ENCODE measurements at regions not wholly inside any gene's neighbourhood (a gene's known extent, or its start where the extent isn't known, plus 50 kb on each side); places are given as distances from the start of the nearest gene placed in this dataset.

DNA sequence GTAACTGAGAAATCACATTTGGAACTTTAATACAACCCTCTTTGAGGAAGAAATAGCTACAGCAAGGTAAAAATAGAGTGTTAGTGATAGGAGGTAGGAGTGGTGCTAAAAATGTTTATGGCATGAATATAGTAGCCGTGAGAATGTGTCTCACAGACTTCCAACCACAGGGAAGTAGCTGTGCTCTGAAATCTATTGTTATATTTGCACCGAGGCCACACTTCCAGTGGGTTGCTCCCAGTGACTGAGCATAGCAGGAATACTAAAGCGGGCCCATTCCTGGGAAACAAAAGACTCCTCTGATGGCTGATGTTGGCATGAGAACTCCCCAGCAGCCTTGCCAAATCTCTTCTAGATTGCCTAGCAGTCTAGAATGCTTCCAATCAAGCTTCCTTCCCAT is 174.1 kb upstream of the PLXNC1 start:
- FAIRE-seq (no peak), DNase-seq (ENCODE audit: low read depth, low spot score) (no peak), ATAC-seq (no peak)
- no TSS peak for BruUV-seq (replicated peaks)
- Histone ChIP-seq H3K27me3 (replicated peaks in 1 of 2; ENCODE audit: control insufficient read depth in 2 of 2, insufficient read depth in 2 of 2, low read length in 1 of 2) (no peaks in the 10 kb centered on the region), H3K27ac (ENCODE audit: control insufficient read depth, insufficient read depth) (no peak overlapping the region), H3K4me2 (ENCODE audit: control insufficient read depth, insufficient read depth) (no peak overlapping the region), H2AFZ (ENCODE audit: control insufficient read depth, low read depth, low read length) (no peak overlapping the region), H3K9ac (ENCODE audit: control insufficient read depth, insufficient read depth, low read length) (no peak overlapping the region), H3K4me1 (ENCODE audit: control insufficient read depth, insufficient read depth, low read length) (no peaks in the 10 kb centered on the region), H4K20me1 (ENCODE audit: control insufficient read depth, insufficient read depth) (no peaks in the 10 kb centered on the region), H3K4me3 (no peak overlapping the region), H3K36me3 (ENCODE audit: control insufficient read depth in 2 of 2, insufficient read depth in 2 of 2, low read length in 1 of 2) (no peaks in the 10 kb centered on the region), H3K9me3 (replicated peaks; ENCODE audit: control insufficient read depth, insufficient read depth, low read length) (no peaks in the 10 kb centered on the region), H3K79me2 (ENCODE audit: control insufficient read depth, insufficient read depth, low read length) (no peaks in the 10 kb centered on the region)
- in situ Hi-C loops (cut with MboI): no loop called here
- RAD21 ChIA-PET (ENCODE audit: unreplicated experiment): no interaction called here
- POLR2A ChIA-PET: no interaction called here
- SMC1A ChIA-PET (ENCODE audit: uncharacterized antibody, unreplicated experiment): interaction anchor here (0.8 to 1.2 kb wide), 2 partner anchors 9 to 13 kb away, joined by 3 read pairs; no protein-coding TSS in a partner anchor
- intact Hi-C loops (cut with micrococcal nuclease; ENCODE audit: unreplicated experiment): no loop called here
- WGBS (ENCODE audit: insufficient coverage, insufficient replicate concordance, low lambda C conversion rate, missing lambda C conversion rate): 47% methylated on average over 3 of the region's 3 CpGs
- TF ChIP-seq SIX5 (IDR thresholded peaks at IDR 0.05; ENCODE audit: low read depth, low read length, severe bottlenecking) (no peak), HDGF (IDR thresholded peaks at IDR 0.05) (no peak)
- CTCF ChIA-PET: interaction anchor here (1.4 kb wide), 1 partner anchor 8 kb away, joined by 4 read pairs; no protein-coding TSS in a partner anchor

- FAIRE-seq (no peak), ATAC-seq (no peak), DNase-seq (ENCODE audit: low read depth, low spot score) (no peak)
- no peaks in the 10 kb centered on the region for H3K9me3 ChIP-seq (replicated peaks; ENCODE audit: control insufficient read depth, insufficient read depth, low read length)
- H3K4me2 ChIP-seq (ENCODE audit: control insufficient read depth, insufficient read depth): no peak overlapping the region
- no peak overlapping the region for H2AFZ ChIP-seq (ENCODE audit: control insufficient read depth, low read depth, low read length)
- no peaks in the 10 kb centered on the region for H3K4me1 ChIP-seq (ENCODE audit: control insufficient read depth, insufficient read depth, low read length)
- ChIA-PET RAD21 (ENCODE audit: unreplicated experiment) (no interaction called here), SMC1A (ENCODE audit: uncharacterized antibody, unreplicated experiment) (no interaction called here), CTCF (interaction anchor here (1.1 kb wide), 1 partner anchor 126 kb away, joined by 3 read pairs; no protein-coding TSS in a partner anchor), POLR2A (no interaction called here)
- no peaks in the 10 kb centered on the region for H4K20me1 ChIP-seq (ENCODE audit: control insufficient read depth, insufficient read depth)
- no peaks in the 10 kb centered on the region for H3K36me3 ChIP-seq (ENCODE audit: control insufficient read depth in 2 of 2, insufficient read depth in 2 of 2, low read length in 1 of 2)
- 0% methylated on average over 2 of the region's 2 CpGs for WGBS (ENCODE audit: insufficient coverage, insufficient replicate concordance, low lambda C conversion rate, missing lambda C conversion rate)
- intact Hi-C loops (cut with micrococcal nuclease; ENCODE audit: unreplicated experiment): loop anchor here (5.0 kb wide), 2 partner anchors 126 to 209 kb away; no protein-coding TSS in a partner anchor
- in situ Hi-C loops (cut with MboI): no loop called here
- no peak overlapping the region for H3K4me3 ChIP-seq
- no TSS peak for BruUV-seq (replicated peaks)
- H3K27me3 ChIP-seq (replicated peaks in 1 of 2; ENCODE audit: control insufficient read depth in 2 of 2, insufficient read depth in 2 of 2, low read length in 1 of 2): no peaks in the 10 kb centered on the region; a peak in 1 of 4 replicates
- no peak overlapping the region for H3K9ac ChIP-seq (ENCODE audit: control insufficient read depth, insufficient read depth, low read length)
- H3K27ac ChIP-seq (ENCODE audit: control insufficient read depth, insufficient read depth): no peak overlapping the region
- H3K79me2 ChIP-seq (ENCODE audit: control insufficient read depth, insufficient read depth, low read length): no peaks in the 10 kb centered on the region
- no peak for TF ChIP-seq CEBPB (IDR thresholded peaks at IDR 0.05; ENCODE audit: borderline replicate concordance in 1 of 2, low read depth in 2 of 2, low read length in 2 of 2)
- no peak for TF ChIP-seq POLR2AphosphoS5 (IDR thresholded peaks at IDR 0.05; ENCODE audit: low read length)
- no peak for TF ChIP-seq PAX8 (IDR thresholded peaks at IDR 0.05)
- TF ChIP-seq HDAC2 (IDR thresholded peaks at IDR 0.05): no peak
- TF ChIP-seq E2F4 (IDR thresholded peaks at IDR 0.05; ENCODE audit: low read depth, low read length): no peak
- TF ChIP-seq ZNF384 (IDR thresholded peaks at IDR 0.05; ENCODE audit: borderline replicate concordance, low read depth, low read length): no peak
- TF ChIP-seq KLF5 (IDR thresholded peaks at IDR 0.05; ENCODE audit: partially characterized antibody): no peak
- TF ChIP-seq, protein P1, sequence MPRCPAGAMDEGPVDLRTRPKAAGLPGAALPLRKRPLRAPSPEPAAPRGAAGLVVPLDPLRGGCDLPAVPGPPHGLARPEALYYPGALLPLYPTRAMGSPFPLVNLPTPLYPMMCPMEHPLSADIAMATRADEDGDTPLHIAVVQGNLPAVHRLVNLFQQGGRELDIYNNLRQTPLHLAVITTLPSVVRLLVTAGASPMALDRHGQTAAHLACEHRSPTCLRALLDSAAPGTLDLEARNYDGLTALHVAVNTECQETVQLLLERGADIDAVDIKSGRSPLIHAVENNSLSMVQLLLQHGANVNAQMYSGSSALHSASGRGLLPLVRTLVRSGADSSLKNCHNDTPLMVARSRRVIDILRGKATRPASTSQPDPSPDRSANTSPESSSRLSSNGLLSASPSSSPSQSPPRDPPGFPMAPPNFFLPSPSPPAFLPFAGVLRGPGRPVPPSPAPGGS (IDR thresholded peaks at IDR 0.05; ENCODE audit: borderline replicate concordance, insufficient read depth, low read depth, low read length, poor library complexity, severe bottlenecking): no peak
- TF ChIP-seq MYB (IDR thresholded peaks at IDR 0.05; ENCODE audit: borderline replicate concordance, low read depth, low read length): no peak
- no peak for TF ChIP-seq ATF2 (IDR thresholded peaks at IDR 0.05; ENCODE audit: low read length)
- TF ChIP-seq CREB1 (IDR thresholded peaks at IDR 0.05; ENCODE audit: low read depth): no peak
- no peak for TF ChIP-seq POLR2AphosphoS2 (IDR thresholded peaks at IDR 0.05; ENCODE audit: low read depth, low read length)
Observed at GRCh38 chr12:93976024-93976423, 172.4 kb upstream of the PLXNC1 start.
